Astrocyte of the cerebellum (primary cell): ENCODE measurements at regions not wholly inside any gene's neighbourhood (a gene's known extent, or its start where the extent isn't known, plus 50 kb on each side); places are given as distances from the start of the nearest gene placed in this dataset.

ENCODE experiments used
- DNase-seq: peaks from one replicate; pipeline ENCODE4 v3.0.0-alpha.2; 2011; ENCODE audit warnings: low read depth
- H3K4me3 ChIP-seq: 2 replicates; pipeline ENCODE4 v1.5.1; 2011; ENCODE audit warnings: mild to moderate bottlenecking, low read depth, low read length, moderate library complexity
- CTCF ChIP-seq: IDR thresholded peaks from 2 replicates; pipeline ENCODE4 v1.5.1; 2012; ENCODE audit warnings: low read length, low read depth, moderate library complexity, mild to moderate bottlenecking; ENCODE audit errors: missing control alignments
- in situ Hi-C: cut with HindIII; loops from 2 replicates; pipeline ENCODE4 v1.10.0; 2017; ENCODE audit warnings: low sequenced_read_pairs

- in situ Hi-C loops = no loop called here
- TF ChIP-seq CTCF = no peak
- H3K4me3 ChIP-seq = no peak overlapping the region
Observed at GRCh38 chr5:6176102-6176693, 202.1 kb downstream of the MED10 start.

GRCh38 chr5:6175172-6175854 is 203.0 kb downstream of the MED10 start:
- no peak overlapping the region for H3K4me3 ChIP-seq
- TF ChIP-seq CTCF = no peak
- in situ Hi-C loops = no loop called here
- DNase-seq = no peak

More at GRCh38 chr5:6176102-6176693, 202.1 kb downstream of the MED10 start:
- DNase-seq = no peak

GRCh38 chr5:6169660-6170059 is 208.7 kb downstream of the MED10 start:
- no peak for DNase-seq
- in situ Hi-C loops = no loop called here
- no peak for TF ChIP-seq CTCF

GRCh38 chr5:6166698-6167394 is 211.5 kb downstream of the MED10 start:
- TF ChIP-seq CTCF = no peak
- DNase-seq = no peak
- no peak overlapping the region for H3K4me3 ChIP-seq
- in situ Hi-C loops = no loop called here

More at GRCh38 chr5:6169660-6170059, 208.7 kb downstream of the MED10 start:
- H3K4me3 ChIP-seq = no peak overlapping the region

GRCh38 chr5:6163913-6164312 is 214.4 kb downstream of the MED10 start:
- in situ Hi-C loops = no loop called here
- no peak for DNase-seq
- no peak for TF ChIP-seq CTCF
- no peak overlapping the region for H3K4me3 ChIP-seq

GRCh38 chr5:6162175-6162574 is 216.2 kb downstream of the MED10 start:
- no peak for DNase-seq
- no peak for TF ChIP-seq CTCF
- no peak overlapping the region for H3K4me3 ChIP-seq
- in situ Hi-C loops = no loop called here
